Panc1 (cell line): ENCODE measurements at regions not wholly inside any gene's neighbourhood (a gene's known extent, or its start where the extent isn't known, plus 50 kb on each side); places are given as distances from the start of the nearest gene placed in this dataset.

Experiments
- SIN3A ChIP-seq: IDR thresholded peaks from 2 replicates; pipeline ENCODE4 v1.6.1; 2012; ENCODE audit warnings: low read depth, mild to moderate bottlenecking, low read length, moderate library complexity, borderline replicate concordance; ENCODE audit not compliant: insufficient read depth
- TF ChIP-seq, protein P1 (sequence below): fragments of 450-650 bp; IDR thresholded peaks from 2 replicates; pipeline ENCODE4 v1.5.1; 2017; ENCODE audit warnings: mild to moderate bottlenecking

GRCh38 chr1:188986745-188987417 is 1490.8 kb downstream of the BRINP3 start:
- TF ChIP-seq, protein P1, sequence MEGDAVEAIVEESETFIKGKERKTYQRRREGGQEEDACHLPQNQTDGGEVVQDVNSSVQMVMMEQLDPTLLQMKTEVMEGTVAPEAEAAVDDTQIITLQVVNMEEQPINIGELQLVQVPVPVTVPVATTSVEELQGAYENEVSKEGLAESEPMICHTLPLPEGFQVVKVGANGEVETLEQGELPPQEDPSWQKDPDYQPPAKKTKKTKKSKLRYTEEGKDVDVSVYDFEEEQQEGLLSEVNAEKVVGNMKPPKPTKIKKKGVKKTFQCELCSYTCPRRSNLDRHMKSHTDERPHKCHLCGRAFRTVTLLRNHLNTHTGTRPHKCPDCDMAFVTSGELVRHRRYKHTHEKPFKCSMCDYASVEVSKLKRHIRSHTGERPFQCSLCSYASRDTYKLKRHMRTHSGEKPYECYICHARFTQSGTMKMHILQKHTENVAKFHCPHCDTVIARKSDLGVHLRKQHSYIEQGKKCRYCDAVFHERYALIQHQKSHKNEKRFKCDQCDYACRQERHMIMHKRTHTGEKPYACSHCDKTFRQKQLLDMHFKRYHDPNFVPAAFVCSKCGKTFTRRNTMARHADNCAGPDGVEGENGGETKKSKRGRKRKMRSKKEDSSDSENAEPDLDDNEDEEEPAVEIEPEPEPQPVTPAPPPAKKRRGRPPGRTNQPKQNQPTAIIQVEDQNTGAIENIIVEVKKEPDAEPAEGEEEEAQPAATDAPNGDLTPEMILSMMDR, result no peak
- TF ChIP-seq SIN3A, result no peak
